ENCODE measurements at regions not wholly inside any gene's neighbourhood (a gene's known extent, or its start where the extent isn't known, plus 50 kb on each side); places are given as distances from the start of the nearest gene placed in this dataset.

DNA sequence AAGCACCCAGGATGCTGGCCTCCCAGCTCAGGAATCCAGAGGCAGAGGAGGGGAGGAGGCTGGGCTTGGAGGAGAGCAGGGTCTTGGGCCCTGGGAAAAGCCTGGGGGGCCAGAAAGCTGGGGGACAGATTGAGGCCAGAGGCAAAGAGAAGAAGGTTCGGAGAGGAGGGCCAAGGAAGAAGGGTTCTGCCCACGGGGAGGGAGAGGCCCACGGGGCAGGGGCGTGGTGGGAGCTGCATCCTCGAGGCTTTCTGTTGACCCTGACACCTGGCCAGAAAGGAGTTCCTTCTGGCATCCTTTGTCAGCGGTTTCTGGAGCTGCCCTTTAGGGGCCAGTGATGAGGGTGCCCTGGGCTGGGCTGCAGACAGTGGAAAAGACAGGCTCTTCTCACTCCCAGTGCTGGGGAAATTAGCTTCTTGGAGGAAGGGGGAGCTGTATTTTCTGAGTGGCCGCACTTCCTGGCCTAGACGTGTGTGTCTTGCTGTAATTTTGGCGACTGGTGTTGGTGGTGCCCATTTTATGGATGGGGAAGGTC, 308.7 kb downstream of the SEC14L1 start:
- no peak for DNase-seq

DNA sequence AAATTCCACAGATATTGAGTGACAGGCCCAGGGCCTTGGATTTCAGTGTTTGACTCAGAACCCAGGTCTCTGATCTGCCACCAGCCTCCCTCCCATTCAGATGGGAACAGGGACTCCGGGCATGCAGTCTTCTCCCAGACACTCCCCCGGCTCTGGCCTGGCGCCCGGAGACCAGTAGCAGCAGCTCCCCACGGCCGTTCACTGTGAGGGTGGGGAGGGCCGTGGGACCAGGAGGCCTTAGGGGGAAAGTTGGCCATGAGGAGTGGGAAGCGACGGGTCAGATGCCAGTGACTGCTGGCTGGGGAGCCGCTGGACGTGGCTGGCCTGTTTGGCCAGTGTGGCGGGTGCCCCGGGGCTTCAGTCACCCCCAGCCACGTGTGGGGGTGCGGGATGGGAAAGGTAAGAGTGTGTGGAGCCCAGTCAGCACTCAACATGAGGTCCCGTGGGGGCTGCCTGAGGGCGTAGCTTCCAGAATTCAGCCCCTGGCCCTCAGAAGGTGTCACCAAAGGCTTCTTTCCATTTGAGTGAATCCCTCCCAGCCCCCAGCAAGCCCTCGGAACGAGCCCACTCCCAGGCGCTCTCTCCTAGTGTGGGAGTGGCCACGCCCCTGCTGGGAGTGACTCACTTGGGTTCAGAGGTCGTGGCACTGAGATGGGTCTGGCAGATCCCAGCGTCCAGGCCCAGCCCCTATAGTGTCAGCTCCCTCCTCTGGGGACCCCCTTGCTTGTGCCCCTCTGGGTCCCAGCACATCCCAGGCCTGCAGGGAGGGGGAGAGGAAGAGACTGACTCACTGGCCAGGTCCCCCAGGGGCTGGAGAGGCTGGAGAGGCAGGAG, 309.4 kb downstream of the SEC14L1 start:
- no peak for DNase-seq

DNA sequence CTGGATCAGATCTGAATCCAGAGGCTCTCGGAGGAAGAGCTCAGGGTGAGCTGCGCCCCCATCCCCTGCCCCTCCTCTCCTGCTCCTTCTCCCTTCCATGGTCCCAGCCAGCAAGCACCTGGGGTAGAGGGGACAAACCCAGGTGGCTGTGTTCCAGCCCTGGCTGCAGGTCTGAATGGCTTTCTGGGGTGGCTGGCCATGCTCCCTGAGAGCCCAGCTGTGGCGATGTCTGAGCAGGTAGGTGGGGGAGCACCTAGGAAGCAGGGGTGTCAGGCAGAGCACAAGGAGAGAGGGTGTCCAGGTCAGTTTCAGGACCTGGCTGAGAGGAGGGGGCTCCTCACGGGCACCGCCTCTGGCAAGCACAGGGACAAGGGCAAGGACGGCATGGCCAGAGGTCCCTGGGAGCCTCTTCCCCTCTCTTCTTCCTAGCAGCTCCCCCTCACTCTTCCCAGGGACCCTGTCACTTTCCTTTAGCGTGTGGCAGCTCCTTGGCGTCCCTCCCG, 310.0 kb downstream of the SEC14L1 start:
- DNase-seq: no peak

DNA sequence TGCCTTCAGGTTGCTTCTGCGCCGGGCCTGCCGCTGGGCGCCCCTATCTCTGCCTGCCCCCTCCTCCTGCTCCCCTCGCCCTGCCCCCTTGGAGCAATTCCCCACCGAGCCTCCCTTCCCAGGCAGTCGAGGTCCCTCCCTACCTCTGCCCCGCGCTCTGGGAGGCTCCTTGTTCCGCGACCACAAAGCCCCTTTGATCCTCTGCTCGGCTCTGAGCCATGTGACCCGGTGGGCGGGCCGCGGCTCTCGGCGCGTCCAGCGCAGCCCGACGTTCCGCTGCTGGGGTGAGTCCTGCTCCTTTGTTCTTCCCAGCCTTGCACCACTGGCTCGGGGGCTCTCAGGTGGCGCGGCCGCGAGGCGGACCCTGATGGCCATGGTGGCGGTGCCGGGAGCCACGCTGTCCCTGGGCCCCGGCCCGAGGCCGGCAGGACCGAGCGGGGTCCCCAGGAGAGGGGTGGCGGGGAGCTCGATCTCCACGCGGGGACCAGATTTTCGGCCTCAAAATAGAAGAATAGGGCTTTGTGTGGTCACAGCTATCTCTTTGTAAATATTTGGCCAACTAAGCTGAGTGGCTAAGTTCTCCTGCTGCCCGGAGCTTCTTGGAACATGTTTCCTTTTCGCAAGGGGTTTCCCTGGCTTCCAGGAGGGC, 310.6 kb downstream of the SEC14L1 start:
- DNase-seq: peak; percentile 35 to 65

DNA sequence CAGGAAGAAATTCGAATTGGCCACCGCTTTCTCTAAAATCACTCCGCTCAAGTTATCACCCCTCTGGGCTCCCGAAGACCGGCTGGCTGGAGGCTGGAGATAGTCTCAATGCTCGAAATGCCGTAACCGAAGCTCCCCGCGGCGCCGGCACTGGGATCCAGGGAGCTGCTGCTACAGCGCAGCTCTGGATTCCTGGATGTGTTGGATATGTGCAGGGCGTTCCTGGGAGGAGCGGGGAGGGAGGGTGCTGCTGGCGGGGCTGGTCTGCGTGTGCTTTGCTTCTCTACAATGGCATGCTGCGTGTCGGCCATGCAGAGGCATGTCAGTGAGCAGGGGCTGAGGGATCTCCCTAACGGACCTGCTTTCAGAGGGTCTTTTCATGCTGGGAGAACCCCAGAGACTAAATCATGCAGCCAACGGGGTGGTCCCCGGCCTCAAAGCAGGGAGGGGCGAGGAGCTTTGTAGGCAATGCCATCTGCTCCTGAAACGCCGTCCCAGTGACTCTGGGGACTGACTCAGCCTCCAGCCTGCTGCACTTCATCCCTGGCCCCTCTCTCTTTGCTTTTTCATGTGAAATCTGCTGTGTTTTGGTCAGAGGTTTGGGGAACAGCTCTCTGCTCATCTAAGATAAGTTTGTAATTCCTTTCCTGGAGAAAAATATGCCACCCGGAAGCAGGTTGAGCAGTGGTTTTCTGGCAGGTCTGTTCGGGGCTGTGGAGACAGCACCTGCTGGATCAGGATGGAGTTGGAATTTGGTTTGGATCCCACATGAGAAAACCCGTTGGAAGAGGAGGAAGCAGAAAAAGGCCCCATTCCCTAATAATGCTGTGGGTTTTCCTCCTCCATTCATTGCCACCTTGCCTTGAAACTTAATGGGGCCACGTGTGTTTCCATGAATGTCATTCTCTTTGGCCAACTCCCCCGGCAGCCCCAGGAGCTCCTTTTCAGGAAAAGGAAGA, 311.4 kb downstream of the SEC14L1 start:
- no peak for DNase-seq

DNA sequence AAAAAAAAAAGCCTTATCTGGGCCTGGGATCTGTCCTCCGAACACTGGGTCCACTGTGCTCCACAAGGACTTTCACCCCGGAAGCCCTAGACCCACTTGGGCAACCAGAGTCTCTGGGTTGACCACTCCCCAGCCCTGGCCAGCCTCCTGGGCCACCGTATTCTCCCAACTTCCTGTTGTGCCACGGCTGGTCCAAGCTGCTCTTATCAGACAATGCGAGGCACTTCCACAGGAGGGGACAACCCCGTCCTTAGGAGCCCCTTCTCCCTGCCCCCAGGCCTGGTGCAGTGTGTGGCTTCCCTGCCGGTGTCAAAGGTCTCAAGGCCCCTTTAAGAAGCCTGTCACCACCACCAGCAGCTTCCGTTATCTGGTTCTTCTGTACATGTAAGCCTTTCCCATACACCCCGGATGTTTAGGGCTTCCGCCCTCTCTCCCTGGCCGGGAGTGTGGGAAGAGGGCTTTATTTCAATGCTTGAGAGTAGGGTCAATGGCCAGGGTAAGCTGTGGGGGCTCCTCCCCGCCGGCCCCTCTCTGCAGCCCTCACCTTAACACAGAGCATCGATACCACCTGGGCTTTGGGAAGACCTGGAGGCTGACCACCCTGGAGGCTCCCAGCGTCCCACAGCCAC, 313.0 kb downstream of the SEC14L1 start:
- DNase-seq: peak; percentile 46 to 69

DNA sequence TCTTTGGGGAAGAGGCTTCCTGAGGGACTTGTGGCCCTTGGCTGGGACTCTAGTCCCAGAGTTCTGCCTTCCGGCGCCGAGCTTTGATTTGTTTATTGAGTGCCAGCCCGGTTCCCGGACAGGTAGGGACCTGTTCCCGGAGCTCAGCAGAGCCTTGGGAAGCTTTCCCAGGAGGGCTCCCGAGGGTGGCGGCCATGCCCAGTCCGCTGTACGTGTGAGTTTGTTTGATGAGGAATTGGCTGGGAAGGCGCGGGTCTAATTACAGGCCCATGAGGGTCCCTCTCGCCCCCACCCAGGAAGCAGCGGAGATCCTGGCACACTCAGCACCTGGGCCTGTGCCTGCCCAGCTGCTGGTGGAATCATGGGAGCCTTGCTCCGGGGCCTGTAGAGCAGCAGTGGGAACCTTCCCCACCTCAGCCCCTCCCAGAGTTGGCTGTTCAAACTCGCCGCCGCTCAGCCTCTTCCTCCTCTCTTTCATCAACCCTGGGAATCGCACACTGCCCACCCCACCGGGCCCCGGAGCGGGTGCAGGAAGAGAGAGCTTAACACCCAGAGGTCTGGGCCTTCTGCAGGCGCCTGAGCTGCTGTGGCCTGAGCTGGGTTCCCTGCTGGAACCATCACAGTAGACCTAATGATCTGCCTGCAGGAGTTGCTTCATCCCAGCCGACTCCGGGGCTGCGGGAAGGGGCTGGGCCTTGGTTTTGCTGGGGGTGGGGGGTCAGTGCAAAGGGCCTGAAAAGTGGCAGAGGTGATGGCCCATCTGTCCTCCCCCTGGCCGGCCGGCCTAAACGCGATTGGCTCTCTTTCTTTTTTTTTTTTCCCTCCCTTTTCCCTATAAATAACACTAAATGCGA, 313.7 kb downstream of the SEC14L1 start:
- no peak for DNase-seq

DNA sequence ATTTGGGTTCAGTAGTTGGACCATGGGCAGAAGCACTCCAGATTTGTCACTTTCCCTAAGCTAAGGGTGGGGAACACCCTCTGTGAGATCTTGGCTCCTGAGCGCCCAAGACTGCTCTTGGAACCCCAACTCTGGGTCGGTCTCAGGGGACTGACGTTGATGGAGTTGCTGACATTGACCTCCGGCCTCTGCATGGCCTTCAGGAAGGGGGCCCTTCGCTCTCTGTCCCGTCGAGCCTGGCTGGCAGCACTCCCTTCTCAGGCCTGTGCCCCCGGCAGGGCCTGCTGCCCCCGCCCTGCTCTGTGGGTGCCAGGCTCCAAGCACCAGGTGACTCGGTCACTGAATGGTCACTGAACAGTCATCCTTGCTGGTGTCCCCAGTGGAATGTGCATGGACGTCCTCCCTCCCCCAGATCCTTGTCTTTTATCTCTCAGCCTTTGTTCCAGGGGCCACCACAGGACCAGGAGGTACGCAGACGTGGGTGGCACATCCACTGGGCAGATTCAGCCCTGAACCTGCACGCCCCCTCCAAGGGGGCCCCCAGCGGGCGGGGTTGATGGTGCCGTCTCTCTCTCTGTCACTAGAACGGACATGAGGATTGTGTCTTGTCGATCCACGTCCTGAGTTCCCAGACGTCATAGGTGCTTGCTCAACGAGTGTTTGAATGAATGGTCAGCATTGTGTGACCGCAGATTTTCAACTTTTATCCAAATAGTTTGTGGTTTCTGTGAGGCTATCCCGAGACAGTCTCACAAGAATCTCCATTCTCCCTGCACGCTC, 314.5 kb downstream of the SEC14L1 start:
- DNase-seq: no peak

DNA sequence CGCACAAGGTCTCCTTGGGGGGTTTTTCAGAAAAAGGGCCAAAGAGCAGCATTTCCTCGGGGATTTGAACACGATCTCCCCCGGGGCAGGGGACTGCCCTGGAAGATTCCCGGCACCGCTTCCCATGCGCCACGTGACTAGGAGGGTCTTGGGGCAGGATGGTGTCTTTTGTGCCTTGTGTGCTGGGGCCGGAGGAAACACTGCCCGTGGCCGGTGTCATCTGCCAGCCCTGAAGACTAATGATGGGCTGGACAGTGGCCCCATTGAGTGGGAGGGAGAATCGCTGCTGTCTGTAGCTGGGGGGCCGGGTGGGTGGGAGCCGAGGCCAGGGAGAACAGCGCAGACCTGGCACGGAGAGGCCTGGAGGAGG, 315.1 kb downstream of the SEC14L1 start:
- no peak for DNase-seq

DNA sequence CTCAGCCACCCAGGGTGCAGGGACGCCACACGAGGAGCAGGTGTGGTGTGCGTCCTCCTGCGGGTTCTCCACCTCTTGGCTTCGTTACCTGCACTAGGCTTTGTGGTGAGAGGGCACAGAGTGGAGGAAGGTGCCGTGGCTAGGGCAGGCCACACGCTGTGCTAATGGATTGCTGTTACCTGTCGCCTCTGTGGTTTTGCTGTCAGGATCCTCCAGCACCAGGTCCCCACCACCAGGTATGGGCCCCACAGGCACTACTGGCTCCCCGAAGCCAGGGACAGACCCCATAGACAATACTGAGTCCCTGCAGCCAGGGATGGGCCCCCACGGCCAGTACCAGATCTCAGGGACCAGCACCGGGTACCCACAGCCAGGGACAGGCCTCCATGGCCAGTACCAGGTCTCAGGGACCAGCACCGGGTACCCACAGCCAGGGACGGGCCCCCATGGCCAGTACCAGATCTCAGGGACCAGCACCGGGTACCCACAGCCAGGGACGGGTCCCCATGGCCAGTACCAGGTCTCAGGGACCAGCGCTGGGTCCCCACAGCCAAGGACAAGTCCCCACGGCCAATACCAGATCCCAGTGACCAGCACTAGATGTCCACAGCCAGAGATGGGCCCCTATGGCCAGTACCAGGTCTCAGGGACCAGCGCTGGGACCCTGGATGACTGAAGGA, 315.6 kb downstream of the SEC14L1 start:
- DNase-seq: no peak

DNA sequence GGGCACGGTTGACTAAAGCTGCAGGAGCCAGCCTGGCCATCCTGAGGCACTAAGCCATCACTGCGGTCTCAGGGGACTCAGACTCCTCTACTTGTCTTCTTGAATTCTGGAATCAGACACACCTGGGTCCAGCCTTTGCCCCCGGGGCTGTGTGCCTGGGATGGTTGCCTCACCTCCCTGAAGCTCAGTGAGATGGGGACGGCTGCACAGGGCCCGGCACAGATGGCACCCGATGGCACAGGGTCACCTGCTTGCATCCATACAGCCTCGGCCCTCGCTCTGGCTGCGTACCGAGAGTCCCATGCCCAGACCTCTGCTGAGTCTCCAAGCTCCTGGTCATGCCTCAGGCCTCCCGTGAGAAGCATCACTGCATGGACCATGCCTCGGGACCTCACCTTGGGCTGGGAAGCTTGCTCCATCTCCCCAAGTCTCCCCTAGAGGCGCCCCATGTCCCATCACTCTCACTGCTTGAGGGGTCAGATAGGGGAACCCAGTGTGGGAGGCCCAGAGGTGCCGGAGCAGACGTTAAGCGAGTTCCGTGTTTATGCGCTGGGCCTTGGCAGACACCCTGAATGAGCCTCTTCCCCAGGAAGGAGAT, 316.3 kb downstream of the SEC14L1 start:
- peak; percentile 28 to 48 for DNase-seq

DNA sequence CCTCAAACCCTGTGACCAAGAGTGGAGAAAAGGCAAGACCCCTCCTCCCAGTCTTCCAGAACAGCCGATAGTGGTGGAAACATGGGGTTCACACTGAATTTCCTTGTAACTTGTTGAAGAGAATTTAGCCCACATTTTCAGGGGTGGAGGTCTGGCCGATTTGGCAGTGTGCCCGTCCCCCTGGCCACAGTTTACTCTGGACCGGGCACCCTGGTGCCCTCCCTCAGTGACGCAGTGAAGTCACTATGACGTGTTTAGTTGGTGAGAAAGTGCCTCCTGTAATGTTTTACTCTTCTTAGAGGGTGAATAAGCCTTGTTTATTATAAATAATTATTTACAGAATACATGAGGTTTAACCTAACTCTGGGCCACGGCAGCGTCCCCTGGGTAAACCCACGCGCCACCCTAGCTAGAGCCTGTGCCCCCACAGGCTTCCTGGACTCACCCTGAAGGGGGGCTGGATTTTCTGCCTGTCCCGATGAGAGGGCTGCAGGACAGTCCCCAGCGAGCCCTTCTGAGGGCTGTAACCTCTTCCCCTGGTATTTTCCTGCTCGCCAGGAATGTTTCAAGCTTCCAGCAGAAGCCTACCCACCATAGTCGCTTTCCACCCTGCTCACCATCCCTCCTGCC, 316.9 kb downstream of the SEC14L1 start:
- no peak for DNase-seq

DNA sequence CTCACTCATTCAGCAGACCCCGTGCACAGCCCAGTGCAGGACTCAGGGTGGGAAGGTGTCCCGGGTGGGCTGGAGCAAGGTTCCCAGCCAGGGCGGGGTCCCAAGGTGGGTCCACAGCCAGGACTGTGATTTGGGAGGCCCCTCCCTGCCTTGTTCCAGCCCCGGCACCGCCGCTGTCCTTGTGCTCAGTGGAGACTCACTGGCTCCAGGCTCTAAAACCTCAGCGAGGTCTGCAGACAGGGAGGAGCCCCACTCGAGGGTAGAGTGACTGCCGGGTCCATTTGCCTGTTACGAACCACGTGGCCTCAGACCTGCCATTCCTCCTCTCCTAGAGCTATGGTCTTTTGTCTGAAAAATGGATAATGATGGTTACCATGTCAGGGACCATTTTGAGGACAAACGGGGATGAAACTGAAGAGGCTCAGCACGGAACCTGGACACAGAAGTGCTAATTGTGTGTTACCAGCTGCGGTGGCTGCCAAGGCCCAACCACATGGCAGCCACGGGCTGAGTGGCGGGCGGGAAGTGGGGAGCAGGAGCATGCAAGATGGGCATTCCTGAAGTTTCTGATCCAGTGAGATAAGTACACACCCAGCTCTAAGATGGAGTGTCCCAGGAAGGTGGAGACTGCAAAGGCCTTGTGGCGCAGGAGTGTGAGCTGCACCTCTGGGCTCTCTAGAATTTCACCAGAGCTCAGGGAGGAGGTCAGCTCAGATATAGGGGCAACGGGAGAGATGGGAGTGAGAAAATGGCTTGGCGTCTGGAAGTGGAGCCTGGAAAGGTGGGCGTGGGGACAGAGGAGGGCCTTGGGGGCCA, 317.6 kb downstream of the SEC14L1 start:
- no peak for DNase-seq

DNA sequence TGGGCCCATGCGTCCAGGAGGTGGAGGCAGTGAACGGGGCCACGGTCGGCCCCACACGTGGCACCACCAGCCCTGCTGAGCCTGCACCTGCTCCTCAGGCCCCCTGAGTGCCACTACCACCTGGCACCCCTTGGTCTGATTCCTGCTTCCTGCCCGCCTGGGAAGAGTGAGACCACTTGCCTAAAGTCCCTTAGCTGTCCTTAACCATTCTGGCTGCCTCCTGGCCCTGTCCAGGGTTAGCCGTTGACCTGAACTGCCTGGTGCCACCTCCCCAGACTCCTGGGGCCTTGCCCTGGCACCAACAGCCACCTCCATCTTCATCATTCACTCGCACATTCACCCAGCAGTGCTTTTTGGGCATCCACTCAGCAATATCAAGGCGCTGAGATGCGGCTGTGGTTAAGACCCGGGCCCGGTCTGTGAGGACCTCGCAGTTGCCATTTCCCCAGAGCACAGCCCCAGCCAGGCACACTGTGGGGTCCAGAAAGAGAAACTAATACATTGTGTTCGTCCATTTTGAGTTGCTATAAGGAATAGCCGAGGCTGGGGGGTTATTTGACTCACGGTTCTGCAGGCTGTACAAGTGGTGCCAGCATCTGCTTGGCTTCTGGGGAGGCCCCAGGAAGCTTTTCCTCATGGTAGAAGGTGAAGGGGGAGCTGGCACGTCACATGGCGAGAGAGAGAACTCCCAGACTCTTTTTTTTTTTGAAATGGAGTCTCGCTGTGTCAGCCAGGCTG, 318.4 kb downstream of the SEC14L1 start:
- no peak for DNase-seq

DNA sequence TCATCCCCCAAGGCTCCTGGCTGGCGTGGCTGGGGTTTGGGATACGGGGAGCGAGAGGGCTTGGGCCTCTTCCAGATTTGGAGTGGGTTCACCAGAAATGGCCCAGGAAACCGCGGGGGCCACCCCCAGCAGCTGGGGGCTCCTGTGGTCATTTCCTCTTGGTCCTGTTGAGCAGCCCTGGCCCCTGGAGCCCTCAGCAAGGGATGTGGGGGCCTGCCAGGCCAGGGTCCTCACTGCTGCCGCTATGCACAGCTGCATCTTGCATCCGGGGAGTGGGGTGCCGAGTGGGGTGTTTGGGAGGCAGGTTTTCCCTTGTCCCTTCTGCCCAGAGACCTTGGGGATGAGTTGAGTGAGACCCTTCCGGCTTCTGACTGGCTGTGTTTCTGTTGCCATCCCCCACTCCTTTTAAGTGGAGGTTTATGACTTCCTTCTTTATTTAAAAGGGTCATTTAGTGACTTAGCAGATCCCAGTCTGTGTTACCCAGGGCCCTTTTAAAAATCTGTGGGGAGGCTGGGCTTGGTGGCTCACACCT, 319.8 kb downstream of the SEC14L1 start:
- peak; percentile 34 to 40 for DNase-seq

DNA sequence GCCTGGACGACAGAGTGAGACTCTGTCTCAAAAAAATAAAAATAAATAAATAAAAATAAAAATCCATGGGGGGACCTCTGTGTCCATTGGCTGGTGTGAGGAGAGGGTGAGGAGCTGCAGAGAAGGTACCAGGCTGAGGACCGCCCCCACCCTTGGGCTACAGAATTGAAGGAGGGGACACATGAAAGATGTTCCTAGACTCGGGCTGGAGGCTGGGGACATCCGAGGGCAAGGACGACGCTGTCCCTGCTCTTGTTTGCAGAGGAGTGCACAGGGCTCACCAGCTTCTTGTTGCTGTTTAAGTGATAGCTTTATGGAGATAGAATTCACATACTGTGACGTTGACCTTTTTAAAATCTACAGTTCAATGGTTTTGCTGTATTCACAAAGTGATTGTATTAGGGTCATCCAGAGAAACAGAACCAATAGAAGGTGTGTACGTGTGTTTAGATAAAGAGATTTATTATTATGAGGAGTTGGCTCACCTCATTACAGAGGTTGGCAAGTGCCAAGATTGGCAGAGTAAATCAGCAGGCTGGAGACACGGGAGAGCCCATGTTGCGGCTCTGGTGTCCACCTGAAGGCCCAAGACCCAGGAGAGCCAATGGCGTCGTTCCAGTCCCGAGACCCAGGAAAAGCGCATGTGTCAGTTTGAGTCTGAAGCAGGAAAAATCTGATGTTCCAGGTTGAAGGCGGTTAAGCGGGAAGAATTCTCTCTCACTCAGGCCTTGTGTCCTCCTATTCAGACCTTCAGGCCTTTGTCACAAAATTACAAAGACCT, 320.7 kb downstream of the SEC14L1 start:
- no peak for DNase-seq

Data from inflammatory macrophage (primary cell).